ENCODE measurements at regions not wholly inside any gene's neighbourhood (a gene's known extent, or its start where the extent isn't known, plus 50 kb on each side); places are given as distances from the start of the nearest gene placed in this dataset.

DNA sequence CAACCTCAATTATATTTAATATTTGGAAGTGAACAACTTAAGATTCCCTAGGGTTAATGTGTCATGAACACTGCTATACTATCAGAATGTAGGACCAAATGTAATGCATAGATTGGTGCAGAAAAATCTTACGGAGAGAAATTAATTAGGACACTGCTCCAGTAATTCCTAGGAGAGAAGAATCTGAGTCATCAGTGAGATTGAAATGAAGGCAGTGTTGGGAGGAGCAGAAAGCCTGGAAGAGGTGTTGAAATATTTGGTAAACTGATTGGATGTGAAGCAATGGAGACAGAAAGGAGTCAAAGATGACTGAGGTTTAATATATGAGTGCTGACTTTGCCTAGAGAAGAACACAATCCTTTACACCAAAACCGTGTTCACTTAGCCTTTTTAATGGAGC is 836.0 kb downstream of the FAM181B start:
- TF ChIP-seq, protein P1, sequence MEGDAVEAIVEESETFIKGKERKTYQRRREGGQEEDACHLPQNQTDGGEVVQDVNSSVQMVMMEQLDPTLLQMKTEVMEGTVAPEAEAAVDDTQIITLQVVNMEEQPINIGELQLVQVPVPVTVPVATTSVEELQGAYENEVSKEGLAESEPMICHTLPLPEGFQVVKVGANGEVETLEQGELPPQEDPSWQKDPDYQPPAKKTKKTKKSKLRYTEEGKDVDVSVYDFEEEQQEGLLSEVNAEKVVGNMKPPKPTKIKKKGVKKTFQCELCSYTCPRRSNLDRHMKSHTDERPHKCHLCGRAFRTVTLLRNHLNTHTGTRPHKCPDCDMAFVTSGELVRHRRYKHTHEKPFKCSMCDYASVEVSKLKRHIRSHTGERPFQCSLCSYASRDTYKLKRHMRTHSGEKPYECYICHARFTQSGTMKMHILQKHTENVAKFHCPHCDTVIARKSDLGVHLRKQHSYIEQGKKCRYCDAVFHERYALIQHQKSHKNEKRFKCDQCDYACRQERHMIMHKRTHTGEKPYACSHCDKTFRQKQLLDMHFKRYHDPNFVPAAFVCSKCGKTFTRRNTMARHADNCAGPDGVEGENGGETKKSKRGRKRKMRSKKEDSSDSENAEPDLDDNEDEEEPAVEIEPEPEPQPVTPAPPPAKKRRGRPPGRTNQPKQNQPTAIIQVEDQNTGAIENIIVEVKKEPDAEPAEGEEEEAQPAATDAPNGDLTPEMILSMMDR (IDR thresholded peaks at IDR 0.05): no peak
- no peak overlapping the region for H3K4me3 ChIP-seq
- H3K27ac ChIP-seq: no peak overlapping the region
- no peak for DNase-seq (ENCODE audit: low spot score)

DNA sequence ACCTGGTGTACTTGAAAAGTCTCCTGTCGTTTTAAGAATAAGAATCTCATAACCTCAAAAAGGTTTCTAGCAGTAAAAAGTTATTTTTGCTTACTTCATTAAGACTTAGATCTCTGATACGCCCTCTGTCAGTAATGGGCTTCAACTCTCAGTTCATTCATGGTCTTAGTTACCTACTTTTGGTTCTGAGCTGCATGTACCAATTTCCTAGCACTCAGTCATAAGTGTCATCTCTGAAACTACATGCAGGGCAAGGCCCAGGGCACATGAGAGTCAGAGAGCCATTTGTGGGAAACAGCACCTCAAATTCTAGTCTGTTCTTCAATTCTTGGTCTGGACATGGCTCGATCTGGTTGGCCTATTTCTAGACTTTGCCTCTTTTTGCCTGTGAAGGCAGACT is 838.4 kb downstream of the FAM181B start:
- H3K27ac ChIP-seq: no peak overlapping the region
- no peak overlapping the region for H3K4me3 ChIP-seq
- no peak for DNase-seq (ENCODE audit: low spot score)
- TF ChIP-seq, protein P1 (IDR thresholded peaks at IDR 0.05): no peak

DNA sequence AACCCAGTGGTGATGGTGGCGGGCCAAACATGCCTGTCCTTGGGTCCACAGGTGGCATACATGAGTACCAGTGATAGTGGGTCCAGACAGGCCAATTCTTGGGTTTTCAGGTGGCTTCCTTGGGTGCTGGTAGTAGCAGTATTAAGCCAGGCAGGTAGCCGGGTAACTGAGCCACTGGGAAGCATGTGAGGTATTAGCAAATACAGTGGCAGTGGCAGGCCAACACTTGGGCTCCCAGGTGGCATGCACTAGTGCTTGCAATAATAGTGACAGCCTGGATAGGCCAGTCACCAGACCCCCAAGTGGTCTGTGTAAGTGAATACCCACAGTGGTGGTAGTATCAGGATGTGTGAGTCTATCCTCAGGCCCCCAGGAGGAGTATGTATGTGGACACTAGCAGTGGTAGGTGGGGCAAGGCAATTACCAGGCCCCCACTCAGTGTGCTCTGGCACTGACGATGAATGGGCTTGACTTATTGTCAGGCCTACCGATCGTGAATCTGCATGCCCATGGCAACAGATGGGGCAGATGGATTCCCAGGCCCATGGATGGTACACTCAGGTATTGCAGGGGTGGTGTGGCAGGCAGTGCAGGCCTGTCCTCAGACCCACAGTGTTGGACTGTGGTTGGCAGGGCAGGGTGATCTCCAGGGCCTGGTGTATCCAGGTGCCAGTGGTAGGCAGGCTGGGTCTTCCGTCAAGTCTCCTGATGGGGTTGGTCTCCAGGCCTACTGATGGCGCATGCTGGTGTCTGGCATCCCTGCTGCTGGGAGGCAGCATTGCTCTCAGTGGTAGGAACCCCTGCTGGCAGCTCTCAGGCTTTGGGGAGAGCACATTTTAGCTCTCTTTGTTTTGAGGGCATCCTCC is 840.7 kb downstream of the FAM181B start:
- H3K4me3 ChIP-seq: no peak overlapping the region
- DNase-seq (ENCODE audit: low spot score): no peak

DNA sequence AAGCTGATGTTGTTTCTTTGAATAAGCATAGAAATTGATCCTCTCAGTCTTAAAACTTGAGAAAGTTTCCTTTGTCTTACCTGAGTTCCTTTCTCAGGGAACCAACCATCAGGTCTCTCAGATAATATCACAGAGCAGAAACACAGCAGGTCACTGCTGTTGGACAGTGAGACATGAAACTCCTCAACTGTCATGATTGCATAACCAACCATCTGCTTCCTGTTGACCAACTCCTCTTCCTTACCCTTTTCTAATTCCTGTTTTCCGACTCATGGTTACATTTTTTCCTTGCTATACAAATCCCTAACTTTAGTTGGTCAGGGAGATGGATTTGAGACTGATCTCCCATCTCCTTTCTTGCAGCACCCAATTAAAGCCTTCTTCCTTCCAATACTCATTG is 845.3 kb downstream of the FAM181B start:
- Histone ChIP-seq H3K4me3 (no peak overlapping the region), H3K27ac (no peak overlapping the region)
- no peak for DNase-seq (ENCODE audit: low spot score)
- TF ChIP-seq, protein P1 (IDR thresholded peaks at IDR 0.05): no peak

More for the DNA sequence above, 840.7 kb downstream of the FAM181B start:
- TF ChIP-seq, protein P1 (IDR thresholded peaks at IDR 0.05): no peak
- H3K27ac ChIP-seq: no peak overlapping the region

DNA sequence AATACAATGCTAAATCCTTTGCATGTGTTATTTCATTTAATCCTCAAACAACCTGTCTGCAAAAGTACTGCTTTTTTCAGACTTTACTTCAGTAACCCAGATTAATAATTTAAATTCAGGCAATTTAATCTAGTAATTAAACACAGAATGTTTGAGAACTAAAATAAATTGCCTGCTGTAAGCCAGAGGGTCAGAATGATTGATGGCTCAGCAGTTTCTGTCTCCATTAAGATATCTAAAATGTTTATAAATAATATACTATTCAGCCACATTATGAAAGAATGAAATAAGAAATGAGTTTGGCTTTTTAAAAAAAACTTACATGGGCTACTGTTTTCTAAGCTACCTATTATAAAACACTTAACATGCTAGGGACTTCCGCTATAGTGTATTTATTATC is 846.0 kb downstream of the FAM181B start:
- no peak for DNase-seq (ENCODE audit: low spot score)
- Histone ChIP-seq H3K27ac (no peak overlapping the region), H3K4me3 (no peak overlapping the region)
- TF ChIP-seq, protein P1 (IDR thresholded peaks at IDR 0.05): no peak

DNA sequence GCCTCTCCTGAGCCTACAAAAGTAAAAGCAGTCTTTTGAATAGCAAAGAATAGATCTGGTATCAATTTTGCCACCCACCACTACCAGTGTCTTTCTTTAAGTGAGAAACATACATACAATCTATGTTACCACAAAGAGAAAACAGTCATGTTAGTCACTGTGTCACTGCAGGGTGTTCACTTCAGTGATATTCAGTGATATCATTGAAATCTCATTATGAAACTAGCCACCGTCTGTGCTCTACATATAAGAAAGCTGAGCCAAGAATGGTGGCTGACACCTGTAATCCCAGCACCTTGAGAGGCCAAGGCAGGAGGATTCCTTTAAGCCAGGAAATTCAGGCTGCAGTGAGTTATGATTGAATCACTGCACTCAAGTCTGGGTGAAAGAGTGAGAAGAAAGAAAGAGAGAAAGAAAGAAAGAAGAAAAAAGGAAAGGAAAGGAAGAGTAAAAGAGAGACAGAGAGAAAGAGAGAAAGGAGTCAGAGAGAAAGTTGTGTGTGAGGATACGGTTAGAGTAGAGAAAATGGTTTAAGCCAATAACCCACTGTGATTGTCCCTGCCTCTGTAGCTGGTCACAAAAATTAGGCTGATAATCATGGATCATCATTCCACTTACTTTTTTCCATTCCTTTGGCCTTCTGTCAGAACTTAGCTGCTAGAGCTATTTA is 847.1 kb downstream of the FAM181B start:
- H3K4me3 ChIP-seq: no peak overlapping the region
- TF ChIP-seq, protein P1 (IDR thresholded peaks at IDR 0.05): no peak

More for the DNA sequence above, 847.1 kb downstream of the FAM181B start:
- no peak overlapping the region for H3K27ac ChIP-seq
- DNase-seq (ENCODE audit: low spot score): no peak

All from coronary artery (tissue), 2 donors.